ENCODE measurements at regions not wholly inside any gene's neighbourhood (a gene's known extent, or its start where the extent isn't known, plus 50 kb on each side); places are given as distances from the start of the nearest gene placed in this dataset.

DNA sequence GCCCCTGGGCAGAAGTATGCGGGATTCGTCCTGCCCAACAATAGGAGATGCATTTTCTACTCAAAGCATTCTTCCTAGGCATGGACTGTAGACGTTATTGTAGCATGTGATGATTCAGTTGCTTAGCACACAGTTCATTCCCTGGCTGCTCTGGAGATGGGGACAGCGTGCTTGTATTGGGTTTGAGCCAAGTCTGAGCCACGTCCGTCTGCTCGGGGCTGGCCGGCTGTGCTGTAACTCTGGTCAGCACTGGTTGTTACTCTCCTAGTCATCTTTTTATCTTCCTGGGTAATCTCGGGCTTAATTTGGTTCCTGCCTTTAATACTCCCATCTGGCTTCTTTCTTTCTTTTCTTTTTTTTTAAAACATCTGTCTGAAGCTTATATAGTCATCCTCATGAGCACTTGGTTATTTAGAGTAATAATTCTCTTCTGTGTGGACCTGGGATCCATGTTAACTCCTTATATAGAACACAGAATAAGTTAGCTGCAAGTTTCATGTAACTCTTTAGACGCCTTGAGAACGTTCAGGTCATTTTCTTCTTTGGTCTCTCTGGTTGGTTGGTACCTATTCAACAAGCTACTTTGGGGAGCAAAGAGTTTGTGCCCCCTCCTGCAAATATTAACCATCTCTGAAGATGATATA is 118.8 kb upstream of the RPS23 start:
- TF ChIP-seq, protein P1, sequence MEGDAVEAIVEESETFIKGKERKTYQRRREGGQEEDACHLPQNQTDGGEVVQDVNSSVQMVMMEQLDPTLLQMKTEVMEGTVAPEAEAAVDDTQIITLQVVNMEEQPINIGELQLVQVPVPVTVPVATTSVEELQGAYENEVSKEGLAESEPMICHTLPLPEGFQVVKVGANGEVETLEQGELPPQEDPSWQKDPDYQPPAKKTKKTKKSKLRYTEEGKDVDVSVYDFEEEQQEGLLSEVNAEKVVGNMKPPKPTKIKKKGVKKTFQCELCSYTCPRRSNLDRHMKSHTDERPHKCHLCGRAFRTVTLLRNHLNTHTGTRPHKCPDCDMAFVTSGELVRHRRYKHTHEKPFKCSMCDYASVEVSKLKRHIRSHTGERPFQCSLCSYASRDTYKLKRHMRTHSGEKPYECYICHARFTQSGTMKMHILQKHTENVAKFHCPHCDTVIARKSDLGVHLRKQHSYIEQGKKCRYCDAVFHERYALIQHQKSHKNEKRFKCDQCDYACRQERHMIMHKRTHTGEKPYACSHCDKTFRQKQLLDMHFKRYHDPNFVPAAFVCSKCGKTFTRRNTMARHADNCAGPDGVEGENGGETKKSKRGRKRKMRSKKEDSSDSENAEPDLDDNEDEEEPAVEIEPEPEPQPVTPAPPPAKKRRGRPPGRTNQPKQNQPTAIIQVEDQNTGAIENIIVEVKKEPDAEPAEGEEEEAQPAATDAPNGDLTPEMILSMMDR (IDR thresholded peaks at IDR 0.05; ENCODE audit: insufficient read depth, low read length), result no peak
- no peak for TF ChIP-seq POLR2AphosphoS5 (IDR thresholded peaks at IDR 0.05; ENCODE audit: low read depth)

Measured in HL-60 (cell line).